Endodermal cell (in vitro differentiated cells): ENCODE measurements at regions not wholly inside any gene's neighbourhood (a gene's known extent, or its start where the extent isn't known, plus 50 kb on each side); places are given as distances from the start of the nearest gene placed in this dataset.

ENCODE experiments used
- DNase-seq: peaks from one replicate; pipeline ENCODE4 v3.0.0-alpha.2; 2017
- H3K27ac ChIP-seq: 2 replicates; pipeline ENCODE4 v1.5.1; 2013; ENCODE audit warnings: mild to moderate bottlenecking, low read depth, low read length, moderate library complexity
- H3K27me3 ChIP-seq: 2 replicates; pipeline ENCODE4 v1.6.1; 2013; ENCODE audit warnings: mild to moderate bottlenecking, low read length, moderate library complexity; ENCODE audit not compliant: insufficient read depth, control insufficient read depth, poor library complexity, severe bottlenecking
- H3K36me3 ChIP-seq: 2 replicates; pipeline ENCODE4 v1.7.0; 2013; ENCODE audit warnings: mild to moderate bottlenecking, low read length, moderate library complexity; ENCODE audit not compliant: control insufficient read depth, insufficient read depth
- H3K4me1 ChIP-seq: one replicate; pipeline ENCODE4 v1.7.0; 2013; ENCODE audit warnings: low read length; ENCODE audit not compliant: control insufficient read depth, insufficient read depth
- H3K4me3 ChIP-seq: 2 replicates; pipeline ENCODE4 v1.5.1; 2013; ENCODE audit warnings: mild to moderate bottlenecking, low read length, moderate library complexity
- H3K9ac ChIP-seq: 2 replicates; pipeline ENCODE4 v1.6.1; 2013; ENCODE audit warnings: mild to moderate bottlenecking, low read length, moderate library complexity; ENCODE audit not compliant: poor library complexity, severe bottlenecking; ENCODE audit errors: extremely low read depth
- H3K9me3 ChIP-seq: 2 replicates; pipeline ENCODE4 v1.6.1; 2013; ENCODE audit warnings: mild to moderate bottlenecking, low read length, moderate library complexity; ENCODE audit not compliant: control insufficient read depth
- H3K27ac Mint-ChIP-seq: 2 replicates; pipeline ENCODE4 v1.8.0; 2020; ENCODE audit warnings: mixed read lengths
- H3K27me3 Mint-ChIP-seq: 2 replicates; pipeline ENCODE4 v1.8.0; 2021; ENCODE audit warnings: mild to moderate bottlenecking, mixed read lengths; ENCODE audit not compliant: insufficient read depth
- H3K36me3 Mint-ChIP-seq: 2 replicates; pipeline ENCODE4 v1.8.0; 2020; ENCODE audit warnings: low read depth, mixed read lengths
- H3K4me1 Mint-ChIP-seq: 2 replicates; pipeline ENCODE4 v1.8.0; 2020; ENCODE audit warnings: mixed read lengths
- H3K4me3 Mint-ChIP-seq: 2 replicates; pipeline ENCODE4 v1.8.0; 2020; ENCODE audit warnings: mild to moderate bottlenecking, moderate library complexity, mixed read lengths
- H3K9me3 Mint-ChIP-seq: 2 replicates; pipeline ENCODE4 v1.8.0; 2020; ENCODE audit warnings: mild to moderate bottlenecking, mixed read lengths
- CTCF ChIP-seq: fragments of 200-600 bp; sonication (generic); conservative IDR thresholded peaks from 2 replicates; pipeline ENCODE4 v1.5.0; 2021; ENCODE audit warnings: antibody characterized with exemption, mild to moderate bottlenecking
- WGBS, 2 experiments: methylation state at CpG; one replicate each; pipeline versions ENCODE4 v1.1.5 to v1.1.7; 2013; ENCODE audit warnings: missing lambda C conversion rate in 2 of 2, mixed read lengths in 1 of 2; ENCODE audit not compliant: insufficient coverage in 1 of 2, insufficient read length in 1 of 2; 5-methylcytosine and 5-hydroxymethylcytosine counted together

DNA sequence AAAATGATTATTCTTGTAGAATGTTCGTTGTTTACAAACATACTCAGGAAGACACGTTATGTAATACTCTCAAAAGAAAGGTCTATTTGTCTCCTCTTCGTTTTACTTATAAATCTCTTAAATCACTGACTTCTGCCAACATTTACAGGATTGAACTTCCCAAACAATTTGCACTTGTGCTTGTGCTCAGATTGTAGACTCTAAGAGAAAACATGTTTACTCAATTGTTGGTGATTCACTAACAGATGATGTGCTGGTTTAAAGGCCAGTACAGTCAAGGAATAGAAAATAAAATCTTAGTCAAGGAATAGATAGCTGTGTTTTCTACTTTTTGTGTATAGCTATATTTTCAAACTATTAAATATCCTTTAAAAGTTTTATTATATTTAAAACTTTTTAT, 172.8 kb downstream of the GJA1 start:
- Mint-ChIP-seq H3K27ac (no peak overlapping the region), H3K27me3 (no peaks in the 10 kb centered on the region), H3K4me3 (no peak overlapping the region), H3K9me3 (no peaks in the 10 kb centered on the region), H3K4me1 (peaks cover 10% of the 10 kb centered on the region), H3K36me3 (no peaks in the 10 kb centered on the region)
- Histone ChIP-seq H3K27ac (no peak overlapping the region), H3K4me3 (no peak overlapping the region), H3K27me3 (no peaks in the 10 kb centered on the region), H3K9ac (no peak overlapping the region), H3K9me3 (no peaks in the 10 kb centered on the region), H3K36me3 (no peaks in the 10 kb centered on the region), H3K4me1 (no peaks in the 10 kb centered on the region)
- WGBS, 2 experiments: 94 to 100% methylated on average over 3 of the region's 3 CpGs
- DNase-seq: no peak
- TF ChIP-seq CTCF: no peak

- Histone ChIP-seq H3K36me3 (no peaks in the 10 kb centered on the region), H3K27me3 (no peaks in the 10 kb centered on the region), H3K9ac (no peak overlapping the region), H3K27ac (no peak overlapping the region), H3K9me3 (no peaks in the 10 kb centered on the region), H3K4me3 (no peak overlapping the region), H3K4me1 (no peaks in the 10 kb centered on the region)
- Mint-ChIP-seq H3K4me1 (peaks cover 6% of the 10 kb centered on the region), H3K36me3 (no peaks in the 10 kb centered on the region), H3K4me3 (no peak overlapping the region), H3K9me3 (no peaks in the 10 kb centered on the region), H3K27ac (no peak overlapping the region), H3K27me3 (no peaks in the 10 kb centered on the region)
- no peak for DNase-seq
- TF ChIP-seq CTCF: no peak
Observed at GRCh38 chr6:121609281-121609680, 173.8 kb downstream of the GJA1 start.

DNA sequence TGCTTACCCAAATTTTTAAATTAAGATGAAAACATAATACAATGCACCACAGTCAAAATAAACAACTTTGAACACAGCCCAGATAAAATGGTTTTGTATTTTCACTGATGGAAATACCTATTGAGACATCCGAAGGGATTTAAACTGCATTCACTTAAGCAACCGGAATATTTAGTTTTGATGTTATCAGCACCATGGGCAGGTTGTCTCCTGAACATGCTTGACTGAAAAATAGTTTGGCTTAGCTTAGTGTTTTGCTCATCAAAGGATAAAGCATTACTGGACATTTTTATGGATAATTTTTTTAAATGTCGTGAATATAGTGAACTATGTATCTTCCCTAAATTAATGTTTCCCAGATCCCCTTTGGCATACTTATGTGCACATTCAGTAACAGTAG, 177.5 kb downstream of the GJA1 start:
- Histone ChIP-seq H3K9me3 (no peaks in the 10 kb centered on the region), H3K9ac (no peak overlapping the region), H3K27me3 (no peaks in the 10 kb centered on the region), H3K36me3 (no peaks in the 10 kb centered on the region), H3K4me1 (no peaks in the 10 kb centered on the region), H3K4me3 (no peak overlapping the region), H3K27ac (no peak overlapping the region)
- H3K36me3 Mint-ChIP-seq: no peaks in the 10 kb centered on the region
- H3K9me3 Mint-ChIP-seq: no peaks in the 10 kb centered on the region
- no peak for TF ChIP-seq CTCF
- peaks cover 9% of the 10 kb centered on the region for H3K4me1 Mint-ChIP-seq
- DNase-seq: no peak
- H3K27me3 Mint-ChIP-seq: no peaks in the 10 kb centered on the region
- 94% methylated on average over 2 to 3 of the region's 3 CpGs for WGBS, 2 experiments
- H3K4me3 Mint-ChIP-seq: no peak overlapping the region
- H3K27ac Mint-ChIP-seq: no peak overlapping the region
